COLO668 (cell line): ENCODE measurements at regions not wholly inside any gene's neighbourhood (a gene's known extent, or its start where the extent isn't known, plus 50 kb on each side); places are given as distances from the start of the nearest gene placed in this dataset.

Source experiments
- DNase-seq: peaks from one replicate; lab custom pipeline; 2025; ENCODE audit not compliant: unreplicated experiment; lab: John Stamatoyannopoulos, UW

DNA sequence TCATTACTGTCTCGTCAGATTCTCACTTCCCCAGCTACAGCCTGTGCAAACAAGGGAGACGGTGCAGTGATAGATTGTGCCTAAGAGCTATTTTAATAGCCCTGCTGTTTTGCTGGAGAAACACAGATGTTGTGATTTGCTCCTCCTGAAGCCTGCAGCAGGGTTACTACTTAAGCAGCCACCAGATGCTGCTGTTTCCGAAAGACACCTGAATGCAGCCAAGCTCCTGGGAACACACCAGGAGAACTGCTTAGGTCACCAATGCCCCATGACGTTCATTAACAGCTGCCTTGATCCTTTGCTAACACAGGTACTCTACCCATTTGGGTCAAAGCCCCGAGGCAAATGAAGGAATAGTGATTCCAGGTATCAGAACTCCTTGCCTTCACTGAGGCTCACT is 411.8 kb upstream of the DAB1 start:
- DNase-seq, result no peak

DNA sequence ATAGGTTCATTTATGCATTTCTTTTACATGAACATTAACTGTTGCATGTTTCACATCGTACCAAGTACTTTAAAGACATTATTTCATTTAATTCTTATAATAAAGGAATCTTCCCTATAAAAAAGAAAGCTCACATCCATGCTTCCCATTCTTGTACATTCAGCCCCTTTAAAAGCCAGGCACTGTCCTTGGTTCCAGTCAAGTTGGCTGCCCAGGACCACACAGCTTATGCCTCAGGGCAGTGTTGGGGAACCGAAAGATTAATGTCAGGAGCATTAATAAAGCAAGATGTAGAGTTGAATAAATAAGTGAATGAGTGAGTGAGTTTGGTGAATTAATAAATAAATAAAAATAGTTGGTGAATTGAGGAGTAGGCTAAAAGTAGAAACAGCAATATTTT is 409.4 kb upstream of the DAB1 start:
- DNase-seq, result no peak

DNA sequence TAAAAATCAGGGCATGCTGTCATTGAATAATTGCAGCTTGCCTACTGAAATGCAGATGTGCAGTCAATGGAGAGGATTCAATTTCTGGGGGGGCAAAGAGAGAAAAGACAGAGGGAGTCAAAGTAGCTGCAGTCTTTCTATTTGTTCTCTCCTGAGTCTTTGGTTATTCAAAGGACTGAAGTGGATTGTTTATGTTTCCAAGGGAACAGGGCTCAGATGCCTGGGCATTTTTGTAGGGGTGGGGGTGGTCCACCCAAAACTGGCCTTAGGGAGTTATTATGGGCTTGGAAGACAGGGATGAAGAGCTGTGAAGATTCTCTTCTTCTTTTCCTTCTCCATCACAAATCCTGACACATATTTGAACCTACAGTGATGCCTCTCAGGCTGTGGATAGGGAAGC is 408.8 kb upstream of the DAB1 start:
- DNase-seq, result no peak

DNA sequence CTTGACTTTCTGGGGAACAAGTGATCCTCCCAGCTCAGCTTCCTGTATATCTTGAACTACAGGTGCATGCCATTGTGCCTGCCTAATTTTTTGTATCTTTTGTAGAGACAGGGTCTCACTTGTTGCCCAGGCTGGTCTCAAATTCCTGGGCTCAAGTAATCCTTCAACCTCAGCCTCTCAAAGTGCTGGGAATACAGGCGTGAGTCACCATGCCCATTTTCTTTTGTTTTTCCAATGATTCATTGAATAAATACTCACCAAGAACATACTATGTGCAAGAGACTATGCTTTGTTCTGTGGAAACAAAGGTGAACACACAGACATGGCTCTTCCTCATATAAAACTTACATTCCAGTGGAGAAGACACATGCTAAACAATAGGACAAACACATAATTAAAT is 407.8 kb upstream of the DAB1 start:
- DNase-seq, result no peak

DNA sequence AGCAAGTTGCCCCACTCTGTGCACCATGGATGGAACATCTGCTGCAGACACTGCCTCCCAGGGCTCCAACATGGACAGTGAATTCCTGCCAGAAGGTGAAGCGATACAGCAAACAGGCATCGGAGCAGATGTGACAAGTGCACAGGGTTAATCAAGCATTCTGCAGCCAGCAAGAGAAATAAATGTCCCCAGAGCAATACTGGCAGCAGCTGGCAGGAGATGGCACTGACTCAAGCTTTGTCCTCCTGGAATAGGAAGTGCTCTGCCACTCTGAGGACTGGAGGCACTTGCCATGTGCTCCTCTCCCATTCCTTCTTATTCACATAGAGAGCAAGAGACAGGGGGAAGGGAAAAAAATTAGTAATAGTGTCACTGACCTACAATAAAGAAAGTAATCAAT is 402.7 kb upstream of the DAB1 start:
- no peak for DNase-seq

DNA sequence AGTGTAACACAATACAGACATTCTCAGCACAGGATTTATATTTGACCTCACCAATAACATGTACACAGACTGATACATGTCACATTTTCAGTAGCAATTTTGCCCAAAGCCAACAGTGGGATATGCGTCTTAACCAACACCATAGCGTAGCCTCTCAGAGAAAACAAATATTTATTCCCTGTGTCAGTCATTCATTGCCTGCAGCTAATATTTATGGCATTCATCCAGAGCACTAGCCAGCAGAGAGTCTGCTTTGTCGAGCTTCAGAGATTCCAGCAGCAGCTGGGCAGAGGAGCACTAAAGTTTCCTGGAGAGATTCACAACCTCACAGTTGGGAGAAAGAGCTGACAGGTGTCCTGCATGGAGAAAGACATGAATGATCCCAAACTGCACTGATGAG is 400.7 kb upstream of the DAB1 start:
- DNase-seq, result no peak

DNA sequence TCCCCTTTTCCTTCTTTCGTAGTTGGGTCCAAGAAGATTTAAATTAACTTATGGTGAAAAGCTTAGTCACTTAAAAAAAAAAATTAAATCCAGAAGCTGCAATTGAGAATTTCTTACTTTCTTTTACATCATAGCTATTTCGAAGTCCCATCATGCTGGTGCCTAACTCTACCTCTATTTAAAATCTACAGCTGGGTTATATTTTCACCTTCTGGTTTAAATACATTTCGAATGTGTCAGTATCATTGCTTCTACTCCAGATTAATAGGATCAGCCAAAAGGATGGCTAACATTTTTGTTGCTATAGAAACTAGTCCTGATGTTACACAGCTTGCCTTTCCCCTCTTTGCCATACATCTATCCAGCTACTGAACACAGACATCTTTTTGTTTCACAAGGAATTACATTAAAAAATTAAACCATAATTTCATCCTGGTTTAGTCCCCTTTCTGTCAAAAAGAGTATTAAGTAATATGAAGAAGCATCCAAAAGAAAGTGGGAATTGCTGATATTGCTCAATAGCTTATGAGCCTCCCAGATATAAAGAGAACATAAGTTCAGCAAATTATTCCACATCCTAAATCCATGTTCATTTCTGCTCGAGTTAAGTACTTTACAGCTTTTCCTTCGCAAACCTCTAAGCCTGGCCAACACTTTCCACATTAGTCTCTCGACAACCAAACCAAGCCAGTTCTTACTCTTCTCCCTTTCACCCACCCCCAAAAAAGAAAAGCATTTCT is 396.7 kb upstream of the DAB1 start:
- no peak for DNase-seq

DNA sequence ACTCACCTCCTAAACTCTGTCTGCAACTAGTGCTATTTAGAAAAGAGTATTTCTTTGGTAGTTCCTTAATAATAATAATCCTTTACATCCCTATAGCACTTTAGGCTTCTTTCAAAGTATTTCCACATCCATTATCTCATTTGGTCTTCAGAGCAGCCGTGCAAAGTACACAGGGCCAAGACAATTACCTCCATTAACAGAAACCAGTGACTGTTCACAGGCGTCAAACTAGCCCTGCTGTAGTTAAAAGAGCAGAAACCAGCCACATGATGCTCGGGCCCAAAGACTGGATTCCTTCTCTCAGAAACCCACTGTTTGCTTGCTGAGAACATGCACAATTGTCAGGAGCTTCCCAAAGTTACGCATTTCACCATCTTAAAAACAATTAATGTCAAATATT is 396.0 kb upstream of the DAB1 start:
- DNase-seq, result no peak

DNA sequence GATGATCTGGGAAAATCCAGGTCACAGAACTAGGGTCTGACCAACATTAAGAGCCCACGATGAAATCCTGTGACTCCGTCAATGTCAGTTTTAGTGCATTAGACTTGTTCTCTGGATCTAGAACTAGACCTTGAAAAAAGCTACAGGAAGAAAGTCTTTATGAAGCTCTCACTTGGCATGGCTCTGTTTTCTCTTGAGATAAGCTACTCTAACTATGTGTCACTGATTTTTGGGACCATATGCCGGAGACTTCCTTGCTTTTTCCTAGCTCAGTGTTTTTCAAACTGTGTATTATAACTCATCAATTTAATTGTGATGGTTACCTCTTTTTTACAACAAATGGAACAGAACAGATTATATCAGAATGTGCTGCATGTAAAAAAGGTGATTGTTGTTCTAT is 379.7 kb upstream of the DAB1 start:
- no peak for DNase-seq

DNA sequence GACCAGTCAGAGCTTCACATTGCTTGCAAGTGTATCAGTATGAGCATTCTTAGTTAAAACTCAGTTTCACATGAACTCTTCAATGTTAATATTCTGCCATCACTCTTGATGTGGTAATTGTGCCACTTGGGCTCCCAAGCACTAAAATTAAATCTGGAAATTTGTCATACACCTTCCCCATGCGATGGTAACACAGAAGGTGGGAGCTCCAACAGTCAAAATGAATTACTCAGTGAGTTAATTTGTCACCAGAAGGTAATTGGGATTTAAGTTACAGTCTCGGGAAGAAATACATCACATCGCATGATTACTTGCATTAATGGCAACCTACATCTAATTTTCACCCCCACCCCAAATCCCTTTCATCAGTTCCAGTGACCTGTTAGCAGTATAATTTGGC is 376.5 kb upstream of the DAB1 start:
- no peak for DNase-seq

DNA sequence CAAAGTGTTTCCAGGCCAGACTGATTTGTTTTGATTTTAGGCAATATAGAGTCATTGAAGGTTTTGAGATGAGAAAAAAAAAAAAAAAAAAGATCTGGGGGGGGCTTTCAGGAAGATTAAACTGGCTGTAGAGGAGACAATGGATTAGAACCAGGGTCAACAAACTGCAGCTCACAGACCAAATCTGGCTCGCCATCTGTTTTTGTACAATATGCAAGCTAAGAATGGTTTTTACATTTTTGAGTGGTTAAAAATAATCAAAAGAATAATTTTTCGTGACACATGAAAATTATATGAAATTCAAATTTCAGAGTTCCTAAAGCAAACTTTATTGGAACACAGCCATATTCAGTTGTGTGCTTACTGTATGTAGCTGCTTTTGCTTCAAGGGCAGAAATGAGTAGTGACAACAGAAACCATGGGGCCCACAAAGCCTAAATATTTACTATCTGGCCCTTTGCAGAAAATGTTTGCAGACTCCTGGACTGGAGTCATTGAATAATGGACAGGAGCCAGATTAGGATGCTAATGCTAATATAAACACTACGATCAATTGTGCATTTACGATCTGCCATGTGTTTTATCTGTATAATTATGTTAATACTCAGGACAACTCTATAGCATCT is 375.7 kb upstream of the DAB1 start:
- no peak for DNase-seq

DNA sequence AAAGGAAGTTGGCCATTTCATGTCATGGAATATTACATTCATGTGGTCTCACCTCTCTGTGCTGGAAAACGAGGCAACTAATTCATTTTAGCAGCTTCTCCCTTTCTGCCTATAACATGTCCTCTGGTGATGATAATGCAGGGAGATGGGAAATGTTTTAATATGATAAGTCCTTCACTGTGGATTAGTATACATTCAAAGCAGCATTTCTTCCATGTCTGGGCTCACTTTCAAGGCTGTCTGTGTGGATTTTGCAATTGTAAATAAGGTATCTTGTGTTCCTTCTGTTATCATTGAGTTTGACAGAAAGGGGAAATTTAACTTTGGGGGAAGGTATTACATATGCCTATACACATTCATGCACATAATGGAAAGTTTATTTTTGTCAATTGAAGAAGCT is 374.7 kb upstream of the DAB1 start:
- no peak for DNase-seq

DNA sequence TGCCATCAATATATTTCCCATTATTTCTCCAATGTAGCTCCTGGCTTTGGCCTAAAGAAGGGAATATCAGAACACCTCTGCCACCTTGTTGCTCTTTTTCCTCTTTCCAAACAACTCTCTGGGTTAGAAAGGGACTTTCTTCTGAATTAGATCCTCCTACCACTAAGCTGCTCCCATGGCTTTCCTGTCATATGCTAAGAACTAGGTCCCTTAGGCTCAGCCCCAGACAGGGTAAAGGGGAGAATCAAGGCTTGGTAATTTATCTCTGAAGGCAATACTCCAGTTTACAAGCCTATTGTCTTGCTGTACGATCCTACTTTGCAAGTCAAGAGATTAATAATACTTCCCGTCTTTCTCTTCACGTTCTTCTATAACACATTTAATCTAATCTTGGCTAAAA is 373.2 kb upstream of the DAB1 start:
- no peak for DNase-seq

DNA sequence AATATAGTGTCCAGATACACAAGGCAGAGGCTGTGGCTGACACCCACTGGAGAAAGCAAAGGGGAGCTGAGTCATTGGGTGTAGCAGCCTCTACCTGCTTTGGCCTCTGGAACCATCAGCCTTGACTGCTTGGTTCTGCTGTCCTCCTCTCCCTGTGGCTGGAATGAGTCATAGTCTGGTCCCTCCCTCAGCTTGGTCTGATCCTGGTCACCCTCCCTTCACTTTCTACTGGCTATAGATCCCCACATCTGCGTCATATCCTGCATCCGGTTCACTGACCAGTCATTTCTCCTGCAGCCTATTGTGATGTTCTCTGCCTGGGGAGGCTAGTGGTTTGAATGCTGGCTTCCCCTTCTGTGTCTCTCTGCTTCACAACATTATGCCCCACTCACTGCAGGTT is 372.8 kb upstream of the DAB1 start:
- no peak for DNase-seq

DNA sequence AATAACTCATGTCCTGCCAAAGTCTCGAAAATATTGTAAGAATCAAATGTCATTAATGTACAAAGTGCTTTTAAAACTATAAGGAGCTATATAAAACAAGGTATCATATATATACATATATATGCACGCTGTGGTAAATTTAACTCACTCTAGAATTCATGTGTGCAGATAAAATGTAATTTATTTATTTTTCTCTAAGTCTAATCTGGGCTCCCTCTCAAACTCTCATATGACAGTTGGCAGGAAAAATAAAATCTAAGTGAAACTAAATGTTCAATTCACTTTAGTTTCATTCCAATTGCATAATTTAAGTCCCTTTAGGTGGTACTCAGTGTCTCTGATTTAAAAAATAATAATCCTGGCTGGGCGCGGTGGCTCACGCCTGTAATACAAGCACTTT is 372.0 kb upstream of the DAB1 start:
- DNase-seq, result no peak

DNA sequence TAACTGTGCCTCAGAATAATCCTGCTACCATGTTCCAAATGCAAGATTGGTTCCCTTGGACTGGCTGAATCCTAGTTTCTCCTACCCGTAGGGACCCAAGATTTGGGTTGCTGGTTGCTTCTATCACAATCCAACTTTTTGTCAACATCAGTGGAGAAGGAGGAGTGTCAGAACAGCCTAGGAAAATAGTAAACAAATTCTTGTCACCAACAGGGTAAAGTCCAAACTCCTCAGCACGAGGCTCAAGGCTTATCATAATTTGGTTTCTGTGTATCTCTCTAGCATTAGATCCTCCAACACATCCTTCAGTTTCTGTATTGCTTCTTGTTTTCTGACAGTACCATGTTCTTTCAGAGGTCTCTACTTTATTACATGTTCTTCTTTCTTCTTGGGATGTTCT is 370.2 kb upstream of the DAB1 start:
- DNase-seq, result no peak

DNA sequence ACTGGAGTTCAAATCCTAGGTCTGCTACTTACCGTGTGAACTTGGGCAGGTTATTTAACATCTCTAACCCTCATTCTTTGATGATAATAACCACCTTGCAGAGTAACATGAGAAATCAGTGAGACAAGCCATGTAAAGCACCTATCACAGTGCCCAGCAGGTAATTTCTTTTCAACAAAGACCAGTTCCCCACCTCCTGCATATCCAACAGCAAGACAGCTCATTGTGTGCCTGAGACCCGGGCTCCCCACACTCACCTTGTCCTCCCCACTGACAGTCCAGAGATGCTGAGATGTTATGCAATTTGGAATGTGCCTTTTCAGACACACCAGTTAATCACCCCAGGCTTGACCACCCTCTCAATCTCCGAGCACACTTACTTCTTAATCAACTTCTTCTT is 367.6 kb upstream of the DAB1 start:
- no peak for DNase-seq

DNA sequence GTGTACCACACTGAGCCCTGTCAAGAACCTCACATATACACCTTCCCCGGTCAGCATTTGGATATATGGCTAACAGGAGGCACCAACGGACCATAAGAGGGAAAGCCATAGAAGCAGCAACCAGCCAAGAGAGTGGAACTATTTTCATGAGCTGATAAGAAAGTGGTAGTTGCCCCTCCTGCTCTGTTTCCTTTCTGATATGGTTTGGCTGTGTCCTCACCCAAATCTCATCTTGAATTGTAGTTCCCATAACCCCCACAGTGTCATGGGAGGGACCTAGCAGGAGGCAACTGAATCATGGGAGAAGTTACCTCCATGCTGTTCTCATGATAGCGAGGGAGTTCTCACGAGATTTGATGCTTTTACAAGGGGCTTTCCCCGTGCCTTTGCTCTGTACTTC is 366.1 kb upstream of the DAB1 start:
- DNase-seq, result no peak

DNA sequence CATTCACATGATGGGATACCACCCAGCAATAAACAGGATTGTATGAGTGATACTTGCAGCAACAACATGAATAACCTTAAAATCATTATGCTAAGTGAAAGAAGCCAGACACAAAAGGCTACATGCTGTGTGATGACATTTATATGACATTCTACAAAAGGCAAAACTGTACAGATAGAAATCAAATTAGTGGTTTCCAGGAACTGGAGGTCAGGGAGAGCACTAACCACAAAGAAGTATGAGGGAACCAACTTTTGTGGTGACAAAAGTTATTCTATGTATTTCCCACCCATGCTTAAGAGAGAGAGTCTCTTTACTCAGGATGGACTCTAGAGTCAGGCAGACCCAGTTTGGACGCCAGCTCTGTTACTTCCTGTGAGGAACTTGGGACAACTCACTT is 364.5 kb upstream of the DAB1 start:
- no peak for DNase-seq

DNA sequence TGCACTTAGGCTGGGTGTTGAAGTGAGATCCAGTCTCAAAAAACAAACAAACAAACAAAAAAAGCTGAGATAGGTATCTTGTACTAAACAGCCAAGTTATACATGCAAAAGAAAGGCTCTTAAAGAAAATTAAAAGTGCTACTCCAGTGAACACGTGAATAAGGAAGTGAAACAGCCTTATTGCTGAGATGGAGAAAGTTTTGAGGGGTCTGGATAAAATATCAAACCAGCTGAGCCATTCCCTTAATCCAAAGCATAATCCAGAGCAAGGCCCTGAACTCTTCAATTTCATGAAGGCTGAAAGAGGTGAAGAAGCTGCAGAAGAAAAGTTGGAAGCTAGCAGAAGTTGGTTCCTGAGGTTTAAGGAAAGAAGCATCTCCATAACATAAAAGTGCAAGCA is 360.5 kb upstream of the DAB1 start:
- DNase-seq, result no peak

DNA sequence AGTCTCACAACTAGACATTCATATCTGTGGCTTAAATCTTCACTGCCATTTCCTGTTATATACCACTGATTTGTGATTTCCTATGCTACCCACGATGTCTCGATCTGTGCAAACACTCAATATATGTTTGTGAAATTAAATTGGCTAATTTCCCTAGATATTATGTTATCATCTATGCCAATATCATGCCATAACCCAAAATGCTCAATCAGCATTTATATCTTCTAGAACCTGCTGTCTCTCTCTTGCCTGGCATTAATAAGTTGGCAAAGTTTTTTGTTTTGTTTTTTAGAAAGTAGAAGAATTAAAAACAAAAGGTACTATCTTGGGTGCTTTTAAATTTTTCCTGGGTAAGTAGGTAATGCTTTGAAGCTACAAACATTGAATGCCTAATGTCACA is 358.5 kb upstream of the DAB1 start:
- no peak for DNase-seq

DNA sequence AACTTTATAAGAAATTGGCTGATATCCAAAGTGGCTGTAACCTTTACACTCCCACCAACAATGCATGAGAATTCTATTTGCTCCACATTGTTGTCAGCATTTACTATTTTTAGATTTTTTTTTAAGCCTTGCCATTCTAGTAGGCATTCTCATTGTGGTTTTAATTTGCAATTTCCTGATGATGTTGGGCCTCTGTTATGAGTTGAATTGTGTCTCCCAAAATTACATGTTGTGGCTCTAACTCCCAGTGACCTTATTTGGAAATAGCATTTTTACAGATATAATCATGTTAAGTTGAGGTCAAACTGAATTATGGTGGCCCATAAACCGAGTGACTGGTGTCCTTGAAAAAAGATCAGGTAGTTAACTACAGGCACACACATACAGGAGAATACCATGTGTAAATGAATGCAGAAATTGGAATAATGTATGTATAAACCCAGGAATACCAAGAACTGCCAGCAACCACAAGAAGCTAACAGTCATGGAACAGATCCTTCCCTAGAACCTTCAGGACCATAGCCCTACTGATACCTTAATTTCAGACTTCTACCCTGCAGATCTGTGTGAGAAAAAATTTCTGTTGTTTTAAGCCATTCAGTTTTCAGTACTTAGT is 348.8 kb upstream of the DAB1 start:
- no peak for DNase-seq

DNA sequence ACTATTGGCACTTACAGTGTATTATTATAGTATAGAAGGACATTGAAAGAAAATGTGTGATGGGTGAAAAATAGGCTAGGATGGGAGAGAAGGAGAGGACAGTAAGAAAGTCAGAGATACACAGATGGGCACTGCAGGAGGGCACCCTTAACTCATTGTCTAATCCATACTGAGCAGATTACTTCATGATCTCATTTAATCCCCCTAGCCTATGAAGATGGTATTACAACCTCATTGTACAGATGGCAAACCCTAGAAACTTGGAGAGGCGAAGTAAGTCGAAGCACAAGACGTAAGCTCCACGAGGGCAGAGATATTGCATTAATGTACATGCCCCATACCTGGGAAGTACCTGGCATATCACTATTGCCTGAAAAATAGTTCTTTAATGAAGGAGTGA is 346.9 kb upstream of the DAB1 start:
- no peak for DNase-seq
